LNCAP (cell line): ENCODE measurements at regions not wholly inside any gene's neighbourhood (a gene's known extent, or its start where the extent isn't known, plus 50 kb on each side); places are given as distances from the start of the nearest gene placed in this dataset.

Source experiments
- CTCF ChIP-seq: fragments of 450-650 bp; IDR thresholded peaks from 2 replicates; pipeline ENCODE4 v1.5.1; 2017; ENCODE audit warnings: mild to moderate bottlenecking

GRCh38 chr19:32256341-32256975 is 89.0 kb upstream of the ZNF507 start:
- no peak for TF ChIP-seq CTCF

GRCh38 chr19:32257326-32258073 is 87.9 kb upstream of the ZNF507 start:
- TF ChIP-seq CTCF, result no peak

DNA sequence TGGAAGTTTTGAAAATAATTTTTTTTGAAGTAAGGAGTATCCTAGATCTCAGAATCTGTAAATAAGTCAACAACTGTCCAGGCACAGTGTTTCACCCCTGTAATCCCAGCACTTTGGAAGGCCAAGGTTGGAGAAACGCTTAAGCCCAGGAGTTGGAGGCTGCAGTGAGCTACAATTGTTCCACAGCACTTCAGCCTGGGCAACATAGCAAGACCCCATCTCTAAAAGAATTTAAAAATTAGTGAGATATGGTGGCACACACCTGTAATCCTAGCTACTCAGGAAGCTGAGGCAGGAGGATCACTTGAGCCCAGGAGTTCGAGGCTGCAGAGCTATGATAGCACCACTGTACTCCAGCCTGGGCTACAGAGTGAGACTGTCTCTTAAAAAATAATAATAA is 87.2 kb upstream of the ZNF507 start:
- TF ChIP-seq CTCF, result no peak

GRCh38 chr19:32264568-32264967 is 80.8 kb upstream of the ZNF507 start:
- no peak for TF ChIP-seq CTCF

DNA sequence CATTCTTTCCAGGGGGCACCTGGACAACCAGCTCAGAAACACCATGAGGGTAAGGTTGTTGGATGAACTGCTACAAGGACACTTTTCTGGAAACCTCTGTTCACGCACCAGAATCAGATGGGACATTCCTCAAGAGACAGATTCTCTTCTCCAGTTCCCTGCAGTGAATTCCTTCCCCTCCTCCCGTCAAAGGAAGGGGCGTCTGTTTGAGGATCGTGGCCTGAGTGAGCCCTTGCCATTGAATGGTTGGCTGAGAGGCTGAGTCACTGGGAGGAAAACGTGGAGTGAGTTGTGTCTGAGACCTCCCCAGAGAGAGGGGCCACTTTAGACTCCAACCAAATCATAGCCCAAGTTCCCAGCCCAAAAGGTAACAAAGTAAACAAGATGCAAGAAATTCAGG is 79.4 kb upstream of the ZNF507 start:
- no peak for TF ChIP-seq CTCF

DNA sequence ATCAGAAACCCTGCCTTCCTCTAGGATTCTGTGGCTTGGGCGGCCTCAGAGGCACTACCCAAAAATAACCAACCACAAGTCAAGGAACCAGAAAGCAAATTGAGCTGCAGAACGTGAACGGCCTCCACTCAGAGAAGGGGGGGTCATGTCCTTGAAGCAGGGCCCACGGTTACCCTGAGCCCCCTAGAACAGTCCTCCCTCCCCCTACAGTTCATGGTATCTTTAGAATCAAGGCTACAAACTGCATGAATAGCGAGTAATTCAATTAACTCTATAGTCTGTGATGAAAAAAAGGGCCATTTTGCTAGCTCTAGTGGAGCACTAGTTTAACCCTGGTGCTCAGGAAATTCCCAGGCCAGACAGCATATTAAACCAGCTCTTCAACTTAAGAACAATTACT is 79.0 kb upstream of the ZNF507 start:
- no peak for TF ChIP-seq CTCF

- no peak for TF ChIP-seq CTCF
Measured at GRCh38 chr19:32268381-32268780, 77.0 kb upstream of the ZNF507 start.

DNA sequence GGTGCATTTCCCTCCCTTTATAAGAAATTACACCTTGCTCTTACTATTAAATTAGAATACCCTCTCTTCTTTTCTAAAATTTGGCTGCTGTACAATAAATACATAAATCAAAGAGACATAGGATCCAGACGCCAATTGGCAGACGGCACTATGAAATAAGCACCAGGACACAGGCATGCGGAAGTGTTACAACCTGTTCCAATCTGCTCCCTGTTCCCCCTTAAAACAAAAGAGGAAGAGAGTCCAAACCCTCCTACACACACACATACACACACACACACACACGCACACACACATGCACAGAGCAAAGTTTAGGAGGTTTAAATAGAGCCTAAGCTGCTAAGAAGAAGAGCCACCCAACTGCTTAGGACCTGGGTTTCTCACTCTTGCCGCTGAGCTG is 75.6 kb upstream of the ZNF507 start:
- TF ChIP-seq CTCF, result no peak
